NCI-H748 treated with DMSO at 0.1 percent for 48 hours (cell line): ENCODE measurements at regions not wholly inside any gene's neighbourhood (a gene's known extent, or its start where the extent isn't known, plus 50 kb on each side); places are given as distances from the start of the nearest gene placed in this dataset.
A peak's percentile ranks its signal among the peaks of the same experiment; 100 is the strongest.

Experiments
- DNase-seq: peaks from one replicate; lab custom pipeline; 2025; lab: John Stamatoyannopoulos, UW

DNA sequence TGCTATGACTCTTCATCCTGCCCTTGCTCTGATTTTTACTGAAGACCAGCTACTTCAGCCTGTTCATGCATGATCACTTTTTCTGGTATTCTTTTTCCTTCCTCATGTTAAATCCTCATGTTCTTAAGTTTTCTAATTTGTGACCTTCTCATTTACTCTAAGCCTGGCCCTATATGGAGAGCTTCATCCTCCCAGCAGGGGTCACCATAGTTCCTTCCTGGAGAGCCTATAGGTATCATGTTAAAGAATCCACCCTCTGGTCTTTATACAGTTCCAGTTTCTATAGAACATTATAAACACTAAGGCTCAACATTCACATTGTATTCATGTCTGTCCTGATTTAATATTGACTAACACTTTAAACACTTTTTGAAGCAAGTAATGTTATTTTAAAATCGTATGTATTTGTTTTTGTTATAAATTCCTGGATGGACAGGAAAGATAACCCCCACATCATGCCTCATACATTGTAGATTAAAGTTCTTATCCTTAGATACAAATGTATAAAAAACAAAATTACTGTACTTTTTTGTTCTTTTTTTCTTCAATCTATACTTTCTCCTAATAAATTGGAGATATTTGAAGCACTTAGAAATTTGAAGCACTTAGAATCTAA lies 53.8 kb upstream of the OTUD4 start:
- peak; percentile 8 for DNase-seq

DNA sequence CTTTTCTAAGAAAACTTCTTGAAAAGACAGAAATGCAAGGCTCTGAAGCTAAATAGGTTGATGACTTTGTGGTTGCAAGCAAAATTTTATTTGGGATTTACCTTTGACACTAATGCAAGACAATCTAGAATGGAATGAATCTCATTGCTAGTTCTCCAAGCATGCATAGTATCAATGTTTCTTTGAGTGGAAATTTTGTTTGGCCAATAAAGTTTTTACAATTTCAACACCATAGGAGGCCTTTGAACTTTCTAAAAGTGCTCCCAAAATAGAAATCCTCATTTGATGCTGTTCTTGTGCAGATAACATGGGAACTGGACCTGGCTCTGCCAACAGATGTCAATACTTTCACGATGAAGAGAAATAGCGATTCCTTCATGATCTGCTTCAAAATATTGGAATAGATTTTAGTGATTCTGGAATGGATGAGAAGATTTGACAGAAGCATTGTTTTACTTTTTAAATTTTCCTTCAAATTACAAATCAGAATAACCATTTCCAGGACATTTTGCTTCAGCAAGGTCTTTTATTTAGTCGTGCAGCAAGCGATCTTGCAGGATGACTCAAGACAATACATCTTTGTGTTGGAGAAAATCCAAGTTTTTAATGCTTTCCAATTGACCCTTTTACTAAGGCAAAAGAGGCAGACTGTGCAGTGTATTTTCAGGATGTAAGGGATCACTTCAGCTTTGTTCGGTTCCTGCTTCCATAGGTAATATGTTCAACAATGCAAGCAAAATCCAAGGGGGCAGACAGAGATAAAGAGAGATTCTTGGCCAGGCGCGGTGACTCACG lies 51.7 kb upstream of the OTUD4 start:
- no peak for DNase-seq

GRCh38 chr4:145230726-145231125 lies 50.3 kb upstream of the OTUD4 start:
- DNase-seq, result no peak
